ENCODE measurements at regions not wholly inside any gene's neighbourhood (a gene's known extent, or its start where the extent isn't known, plus 50 kb on each side); places are given as distances from the start of the nearest gene placed in this dataset.
"Not testable (repeated sequence)": the region's sequence is repeated elsewhere in the genome, so short reads cannot be mapped to it uniquely, and the experiment has no call there.

GRCh38 chr3:184498986-184499606 lies 62.5 kb upstream of the EPHB3 start:
- Mint-ChIP-seq H3K27me3 (ENCODE audit: unreplicated experiment) (peaks cover 4% of the 10 kb centered on the region), H3K4me3 (ENCODE audit: unreplicated experiment) (no peak overlapping the region), H3K27ac (ENCODE audit: unreplicated experiment) (no peak overlapping the region), H3K9me3 (ENCODE audit: unreplicated experiment) (no peaks in the 10 kb centered on the region), H3K4me1 (ENCODE audit: unreplicated experiment) (peaks cover 13% of the 10 kb centered on the region), H3K36me3 (ENCODE audit: low read depth, unreplicated experiment) (peaks cover 13% of the 10 kb centered on the region)
- no peak for DNase-seq (ENCODE audit: low spot score)
- TF ChIP-seq, protein P1, sequence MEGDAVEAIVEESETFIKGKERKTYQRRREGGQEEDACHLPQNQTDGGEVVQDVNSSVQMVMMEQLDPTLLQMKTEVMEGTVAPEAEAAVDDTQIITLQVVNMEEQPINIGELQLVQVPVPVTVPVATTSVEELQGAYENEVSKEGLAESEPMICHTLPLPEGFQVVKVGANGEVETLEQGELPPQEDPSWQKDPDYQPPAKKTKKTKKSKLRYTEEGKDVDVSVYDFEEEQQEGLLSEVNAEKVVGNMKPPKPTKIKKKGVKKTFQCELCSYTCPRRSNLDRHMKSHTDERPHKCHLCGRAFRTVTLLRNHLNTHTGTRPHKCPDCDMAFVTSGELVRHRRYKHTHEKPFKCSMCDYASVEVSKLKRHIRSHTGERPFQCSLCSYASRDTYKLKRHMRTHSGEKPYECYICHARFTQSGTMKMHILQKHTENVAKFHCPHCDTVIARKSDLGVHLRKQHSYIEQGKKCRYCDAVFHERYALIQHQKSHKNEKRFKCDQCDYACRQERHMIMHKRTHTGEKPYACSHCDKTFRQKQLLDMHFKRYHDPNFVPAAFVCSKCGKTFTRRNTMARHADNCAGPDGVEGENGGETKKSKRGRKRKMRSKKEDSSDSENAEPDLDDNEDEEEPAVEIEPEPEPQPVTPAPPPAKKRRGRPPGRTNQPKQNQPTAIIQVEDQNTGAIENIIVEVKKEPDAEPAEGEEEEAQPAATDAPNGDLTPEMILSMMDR (IDR thresholded peaks at IDR 0.05; ENCODE audit: unreplicated experiment), result no peak

DNA sequence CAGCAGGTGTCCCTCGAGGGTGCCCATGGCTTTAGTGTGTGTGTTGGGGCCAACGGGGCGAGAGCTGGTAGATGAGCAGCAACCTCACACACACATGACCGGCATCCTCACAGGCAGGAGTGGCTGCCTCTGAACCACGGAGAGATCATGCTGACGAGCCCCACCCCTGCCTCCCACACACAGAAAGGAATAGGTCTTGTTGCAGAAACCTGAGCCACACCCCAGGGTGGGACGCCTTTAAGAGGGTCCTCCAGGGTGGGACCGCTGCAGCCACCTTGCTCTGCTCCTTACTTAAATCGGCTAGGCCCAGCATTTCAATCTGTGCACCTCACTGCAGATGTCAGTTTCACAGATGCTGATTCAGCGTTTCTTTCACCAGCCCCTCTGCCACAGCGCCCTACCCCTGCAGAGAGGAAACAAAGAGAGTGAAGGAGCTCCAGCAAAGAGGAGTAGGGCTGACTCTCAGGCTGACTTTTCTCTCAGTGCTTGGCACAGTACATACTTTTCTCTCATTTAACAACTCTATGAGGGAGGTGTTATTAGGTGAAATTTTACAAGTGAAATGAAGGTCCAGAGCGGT lies 61.2 kb upstream of the EPHB3 start:
- TF ChIP-seq, protein P1 (IDR thresholded peaks at IDR 0.05; ENCODE audit: unreplicated experiment), result no peak
- Mint-ChIP-seq H3K4me1 (ENCODE audit: unreplicated experiment) (peaks cover 8% of the 10 kb centered on the region), H3K9me3 (ENCODE audit: unreplicated experiment) (no peaks in the 10 kb centered on the region), H3K4me3 (ENCODE audit: unreplicated experiment) (peak overlapping the region; percentile 49), H3K27me3 (ENCODE audit: unreplicated experiment) (peaks cover 4% of the 10 kb centered on the region), H3K27ac (ENCODE audit: unreplicated experiment) (no peak overlapping the region), H3K36me3 (ENCODE audit: low read depth, unreplicated experiment) (peaks cover 13% of the 10 kb centered on the region)
- DNase-seq (ENCODE audit: low spot score), result no peak

GRCh38 chr3:184502123-184502667 lies 59.4 kb upstream of the EPHB3 start:
- TF ChIP-seq, protein P1 (IDR thresholded peaks at IDR 0.05; ENCODE audit: unreplicated experiment), result no peak
- H3K4me3 Mint-ChIP-seq (ENCODE audit: unreplicated experiment), result no peak overlapping the region
- no peak for DNase-seq (ENCODE audit: low spot score)
- H3K4me1 Mint-ChIP-seq (ENCODE audit: unreplicated experiment), result peaks cover 8% of the 10 kb centered on the region
- peaks cover 4% of the 10 kb centered on the region for H3K27me3 Mint-ChIP-seq (ENCODE audit: unreplicated experiment)
- H3K27ac Mint-ChIP-seq (ENCODE audit: unreplicated experiment), result no peak overlapping the region
- no peaks in the 10 kb centered on the region for H3K9me3 Mint-ChIP-seq (ENCODE audit: unreplicated experiment)
- H3K36me3 Mint-ChIP-seq (ENCODE audit: low read depth, unreplicated experiment), result peaks cover 8% of the 10 kb centered on the region

GRCh38 chr3:184502841-184503240 lies 58.7 kb upstream of the EPHB3 start:
- H3K27me3 Mint-ChIP-seq (ENCODE audit: unreplicated experiment); H3K9me3 Mint-ChIP-seq (ENCODE audit: unreplicated experiment); H3K4me3 Mint-ChIP-seq (ENCODE audit: unreplicated experiment); H3K27ac Mint-ChIP-seq (ENCODE audit: unreplicated experiment); H3K4me1 Mint-ChIP-seq (ENCODE audit: unreplicated experiment); H3K36me3 Mint-ChIP-seq (ENCODE audit: low read depth, unreplicated experiment); DNase-seq (ENCODE audit: low spot score): not testable (repeated sequence)

GRCh38 chr3:184503647-184504046 lies 57.9 kb upstream of the EPHB3 start:
- Mint-ChIP-seq H3K36me3 (ENCODE audit: low read depth, unreplicated experiment) (peaks cover 8% of the 10 kb centered on the region), H3K4me1 (ENCODE audit: unreplicated experiment) (peaks cover 6% of the 10 kb centered on the region), H3K27me3 (ENCODE audit: unreplicated experiment) (peaks cover 9% of the 10 kb centered on the region), H3K9me3 (ENCODE audit: unreplicated experiment) (no peaks in the 10 kb centered on the region), H3K4me3 (ENCODE audit: unreplicated experiment) (no peak overlapping the region), H3K27ac (ENCODE audit: unreplicated experiment) (no peak overlapping the region)
- DNase-seq (ENCODE audit: low spot score), result no peak
- TF ChIP-seq, protein P1 (IDR thresholded peaks at IDR 0.05; ENCODE audit: unreplicated experiment), result no peak
